HG03135 (cell line): ENCODE measurements at regions not wholly inside any gene's neighbourhood (a gene's known extent, or its start where the extent isn't known, plus 50 kb on each side); places are given as distances from the start of the nearest gene placed in this dataset.

Source experiments
- ATAC-seq: cut with Tn5 transposase; IDR thresholded peaks from one replicate; pipeline ENCODE4 v1.9.1; 2021; ENCODE audit warnings: mild to moderate bottlenecking, moderate library complexity; ENCODE audit not compliant: unreplicated experiment

- ATAC-seq = no peak
Observed at GRCh38 chr12:34289431-34290380, 267.4 kb downstream of the ALG10 start.

DNA sequence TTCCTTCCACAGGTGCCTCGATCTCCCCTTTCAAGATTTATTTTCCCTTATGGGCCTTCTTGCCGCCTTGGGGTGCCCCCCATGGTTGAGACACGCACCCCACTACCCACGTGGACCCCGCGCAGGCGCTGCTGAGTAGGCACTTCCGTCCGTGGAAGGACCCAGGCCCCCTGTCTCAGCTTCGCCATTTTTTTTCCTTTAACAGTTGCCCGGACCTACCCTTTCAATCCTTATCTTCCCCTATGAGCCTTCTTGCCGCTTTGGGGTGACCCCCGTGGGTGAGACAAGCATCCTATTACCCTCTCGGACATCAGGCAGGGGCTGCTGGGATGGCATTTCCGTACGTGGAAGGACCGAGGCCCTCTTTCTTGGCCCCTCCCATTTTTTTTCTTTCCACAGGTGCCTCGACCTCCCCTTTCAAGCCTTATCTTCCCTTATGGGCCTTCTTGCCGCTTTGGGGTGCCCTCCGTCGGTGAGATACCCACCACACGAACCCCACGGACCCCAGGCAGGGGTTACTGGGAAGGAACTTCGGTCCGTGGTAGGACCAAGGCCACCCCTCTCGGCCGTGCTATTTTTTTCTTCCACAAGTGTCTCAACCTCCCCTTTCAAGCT, 268.2 kb downstream of the ALG10 start:
- no peak for ATAC-seq

- no peak for ATAC-seq
Observed at GRCh38 chr12:34291001-34291400, 268.7 kb downstream of the ALG10 start.

DNA sequence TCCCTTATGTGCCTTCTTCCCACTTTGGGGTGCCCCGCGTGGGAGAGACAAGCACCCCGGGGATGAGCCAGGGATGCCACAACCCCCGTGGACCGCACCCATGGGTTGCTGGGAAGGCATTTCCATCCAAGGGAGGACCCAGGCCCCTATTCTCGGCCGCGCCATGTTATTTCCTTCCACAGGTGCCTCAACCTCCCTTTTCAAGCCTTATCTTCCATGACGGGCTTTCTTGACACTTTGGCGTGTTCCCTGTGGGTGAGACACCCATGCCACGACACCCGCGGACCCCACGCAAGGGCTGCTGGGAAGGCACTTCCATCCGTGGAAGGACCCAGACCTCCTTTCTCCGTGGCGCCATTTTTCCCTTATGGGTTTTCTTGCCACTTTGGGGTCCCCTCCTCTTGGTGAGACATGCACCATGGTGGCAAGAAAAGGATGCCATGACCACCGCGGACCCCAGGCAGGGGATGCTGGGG, 269.2 kb downstream of the ALG10 start:
- ATAC-seq = no peak

- no peak for ATAC-seq
Observed at GRCh38 chr12:34292736-34293625, 270.7 kb downstream of the ALG10 start.

GRCh38 chr12:34294137-34294536, 271.8 kb downstream of the ALG10 start:
- ATAC-seq = no peak

- ATAC-seq = no peak
Observed at GRCh38 chr12:34294671-34295365, 272.5 kb downstream of the ALG10 start.

DNA sequence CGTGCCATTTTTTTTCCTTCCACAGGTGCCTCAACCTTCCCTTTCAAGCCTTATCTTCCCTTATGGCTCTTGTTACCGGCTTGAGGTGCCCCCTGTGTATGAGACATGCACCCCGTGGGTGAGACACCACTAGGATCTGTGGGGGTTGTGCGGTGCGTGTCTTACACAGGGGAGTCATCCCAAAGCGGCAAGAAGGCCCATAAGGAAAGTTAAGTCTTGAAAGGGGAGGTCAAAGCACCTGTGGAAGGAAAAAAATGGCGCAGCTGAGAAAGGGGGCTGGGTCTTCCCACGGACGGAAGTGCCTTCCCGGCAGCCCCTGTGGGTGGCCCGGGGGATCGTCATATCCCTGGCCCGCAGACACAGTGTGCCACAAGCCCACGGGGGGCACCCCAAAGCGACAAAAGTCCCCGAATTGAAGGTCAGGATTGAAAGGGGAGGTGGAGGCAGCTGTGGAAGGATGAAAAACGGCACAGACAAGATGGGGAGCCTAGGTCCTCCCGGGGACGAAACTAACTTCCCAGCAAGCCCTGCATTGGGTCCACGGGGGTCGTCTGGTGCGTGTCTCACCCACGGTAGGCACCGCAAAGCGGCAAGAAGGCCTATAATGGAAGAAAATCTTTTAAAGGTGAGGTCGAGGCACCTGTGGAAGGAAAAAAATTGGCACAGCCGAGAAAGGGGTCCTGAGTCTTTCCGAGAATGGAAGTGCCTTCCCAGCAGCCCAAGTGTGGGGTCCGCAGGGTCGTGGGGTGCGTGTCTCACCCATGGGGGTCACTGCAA, 273.3 kb downstream of the ALG10 start:
- ATAC-seq = no peak

- no peak for ATAC-seq
Observed at GRCh38 chr12:34296143-34297041, 274.1 kb downstream of the ALG10 start.

GRCh38 chr12:34297126-34297789, 275.0 kb downstream of the ALG10 start:
- no peak for ATAC-seq

- no peak for ATAC-seq
Observed at GRCh38 chr12:34297790-34298164, 275.5 kb downstream of the ALG10 start.

DNA sequence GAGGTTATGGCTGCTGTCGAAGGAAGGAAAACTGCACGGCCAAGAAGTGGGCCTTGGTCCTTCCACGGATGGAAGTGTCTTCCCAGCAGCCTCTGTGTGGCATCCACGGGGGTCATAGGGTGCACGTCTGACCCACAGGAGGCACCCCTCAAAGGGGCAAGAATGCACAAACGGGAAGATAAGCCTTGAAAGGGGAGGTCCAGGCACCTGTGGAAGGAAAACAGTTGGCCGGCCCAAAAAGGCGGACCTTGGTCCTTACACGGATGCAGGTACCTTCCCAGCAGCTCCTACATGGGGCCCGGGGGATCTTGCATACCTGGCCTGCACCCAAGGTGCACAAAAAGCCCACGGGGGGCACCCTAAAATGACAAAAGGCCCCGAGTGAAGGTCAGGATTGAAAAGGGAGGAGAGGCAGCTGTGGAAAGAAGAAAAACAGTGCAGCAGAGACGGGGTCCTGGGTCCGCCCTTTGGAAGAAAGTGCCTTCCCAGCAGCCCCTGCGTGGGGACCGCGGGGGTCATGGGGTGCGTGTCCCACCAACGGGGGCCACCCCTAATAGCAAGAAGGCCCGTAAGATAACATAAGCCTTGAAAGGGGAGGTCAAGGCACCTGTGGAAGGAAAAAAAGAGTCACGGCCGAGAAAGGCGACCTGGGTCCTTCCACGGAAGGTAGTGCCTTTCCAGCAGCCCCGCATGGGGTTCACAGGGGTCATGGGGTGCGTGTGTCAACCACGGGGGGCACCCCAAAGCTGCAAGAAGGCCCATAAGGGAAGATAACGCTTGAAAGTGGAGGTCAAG, 276.1 kb downstream of the ALG10 start:
- ATAC-seq = no peak

GRCh38 chr12:34298971-34299801, 276.9 kb downstream of the ALG10 start:
- no peak for ATAC-seq

DNA sequence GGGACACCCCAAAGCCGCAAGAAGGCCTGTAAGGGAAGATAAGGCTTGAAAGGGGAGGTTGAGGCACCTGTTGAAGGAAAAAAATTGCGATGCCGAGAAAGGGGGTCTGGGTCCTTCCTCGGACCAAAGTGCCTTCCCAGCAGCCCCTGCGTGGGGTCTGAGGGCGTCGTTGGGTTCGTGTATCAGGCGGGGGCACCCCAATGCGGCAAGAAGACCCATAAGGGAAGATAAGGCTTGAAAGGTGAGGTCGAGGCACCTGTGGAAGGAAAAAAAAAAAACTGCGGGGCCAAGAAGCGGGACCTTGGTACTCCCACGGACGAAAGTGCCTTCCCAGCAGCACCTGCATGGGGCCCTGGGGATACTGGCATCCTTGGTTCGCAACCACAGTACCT, 277.5 kb downstream of the ALG10 start:
- no peak for ATAC-seq

- no peak for ATAC-seq
Observed at GRCh38 chr12:34300376-34301250, 278.3 kb downstream of the ALG10 start.
